ENCODE measurements at regions not wholly inside any gene's neighbourhood (a gene's known extent, or its start where the extent isn't known, plus 50 kb on each side); places are given as distances from the start of the nearest gene placed in this dataset.
"Not testable (repeated sequence)": the region's sequence is repeated elsewhere in the genome, so short reads cannot be mapped to it uniquely, and the experiment has no call there.

- DNase-seq = not testable (repeated sequence)
These were observed 169.0 kb upstream of the FOXD4L5 start for GRCh38 chr9:65454034-65454433.

GRCh38 chr9:65449886-65450610 is 165.0 kb upstream of the FOXD4L5 start:
- not testable (repeated sequence) for DNase-seq

- DNase-seq = no peak
These were observed 164.4 kb upstream of the FOXD4L5 start for GRCh38 chr9:65449423-65449822.

DNA sequence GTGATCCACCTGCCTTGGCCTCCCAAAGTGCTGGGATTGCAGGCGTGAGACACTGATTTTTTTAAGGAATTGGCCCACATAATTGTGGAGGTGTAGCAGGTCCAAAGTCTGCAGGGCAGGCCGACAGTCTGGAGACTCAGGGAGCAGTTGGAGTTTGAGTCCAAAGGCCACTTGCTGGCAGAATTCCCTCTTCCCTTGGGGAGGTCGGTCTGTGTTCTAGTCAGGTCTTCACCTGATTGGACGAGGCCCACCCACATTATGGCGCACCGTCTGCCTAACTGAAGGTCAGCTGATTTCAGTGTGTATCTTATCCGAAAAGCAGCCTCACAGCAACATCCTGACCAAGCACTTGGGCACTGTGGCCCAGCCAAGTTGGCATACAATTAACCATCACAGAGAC is 162.1 kb upstream of the FOXD4L5 start:
- DNase-seq = not testable (repeated sequence)

- not testable (repeated sequence) for DNase-seq
These were observed 161.0 kb upstream of the FOXD4L5 start for GRCh38 chr9:65445991-65446390.

DNA sequence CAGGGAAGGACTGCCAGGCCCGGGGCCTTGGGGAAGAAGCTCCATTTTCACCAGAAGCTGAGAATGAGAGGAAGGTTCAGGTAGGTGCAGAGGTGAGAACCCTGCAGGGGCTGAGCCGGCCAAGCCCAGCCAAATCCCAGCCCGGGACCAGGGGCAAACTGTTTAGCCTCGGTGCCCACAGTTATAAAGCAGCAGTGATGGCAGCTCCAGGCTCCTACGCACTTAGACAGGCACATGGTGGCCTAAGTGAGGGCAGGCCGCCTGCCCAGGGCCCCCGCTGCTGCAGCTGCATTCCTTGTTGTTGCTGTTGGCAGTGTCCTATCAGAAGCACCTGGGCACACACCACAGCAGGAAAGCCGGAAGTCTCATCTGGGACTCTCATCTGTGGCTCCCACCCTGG is 159.9 kb upstream of the FOXD4L5 start:
- DNase-seq = no peak

GRCh38 chr9:65442116-65442515 is 157.1 kb upstream of the FOXD4L5 start:
- DNase-seq = not testable (repeated sequence)

DNA sequence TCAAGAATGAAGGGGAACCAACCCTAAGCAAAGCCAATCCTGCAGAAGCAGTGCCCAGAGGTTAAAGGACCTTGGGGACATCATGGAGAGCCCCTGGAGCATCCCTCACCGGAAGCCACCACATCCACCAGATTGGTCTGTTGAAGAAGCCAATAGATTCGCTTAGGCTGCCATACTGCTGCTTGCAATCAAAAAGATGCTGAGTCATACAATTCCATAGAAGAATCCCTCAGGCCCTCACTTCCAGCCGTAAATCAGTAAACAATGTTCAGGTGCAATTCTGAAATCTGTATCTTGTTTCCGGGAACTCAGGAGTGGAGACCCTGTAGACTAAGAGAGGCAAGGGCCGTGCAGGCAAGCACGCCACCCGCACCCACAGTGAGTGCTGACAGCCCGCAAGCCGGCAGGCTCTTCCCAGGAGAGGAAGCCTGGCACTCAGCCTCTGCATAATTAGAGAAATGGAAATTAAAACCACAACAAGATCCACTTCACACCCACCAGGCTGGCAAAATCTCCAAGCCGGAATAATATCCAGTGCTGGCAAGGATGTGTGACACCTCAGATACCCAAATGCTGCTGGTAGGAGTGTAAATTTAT is 156.4 kb upstream of the FOXD4L5 start:
- DNase-seq = not testable (repeated sequence)

GRCh38 chr9:65437724-65438123 is 152.7 kb upstream of the FOXD4L5 start:
- no peak for DNase-seq

GRCh38 chr9:65435464-65435863 is 150.5 kb upstream of the FOXD4L5 start:
- no peak for DNase-seq

GRCh38 chr9:65432722-65433323 is 147.8 kb upstream of the FOXD4L5 start:
- DNase-seq = no peak

- DNase-seq = no peak
These were observed 147.0 kb upstream of the FOXD4L5 start for GRCh38 chr9:65432051-65432450.

DNA sequence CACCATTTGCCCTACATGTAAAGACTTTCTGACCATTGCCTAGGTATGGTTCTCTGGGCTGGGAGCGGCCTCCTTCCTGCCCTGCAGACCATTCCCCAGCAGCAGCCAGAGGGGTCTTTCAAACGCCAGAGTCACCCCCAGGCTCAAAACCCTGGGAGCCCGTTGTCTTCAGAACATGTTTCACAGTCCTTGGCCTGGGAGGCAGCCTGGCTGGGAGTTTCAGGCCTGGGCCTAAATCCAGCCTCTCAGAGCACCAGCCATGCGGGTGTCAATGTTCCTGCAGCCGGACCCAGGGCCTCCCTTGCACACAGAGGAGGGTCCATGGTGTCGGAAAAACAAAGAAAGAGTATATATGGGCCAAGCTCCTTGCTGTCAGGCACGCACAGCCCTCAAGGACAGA is 145.2 kb upstream of the FOXD4L5 start:
- DNase-seq = no peak

DNA sequence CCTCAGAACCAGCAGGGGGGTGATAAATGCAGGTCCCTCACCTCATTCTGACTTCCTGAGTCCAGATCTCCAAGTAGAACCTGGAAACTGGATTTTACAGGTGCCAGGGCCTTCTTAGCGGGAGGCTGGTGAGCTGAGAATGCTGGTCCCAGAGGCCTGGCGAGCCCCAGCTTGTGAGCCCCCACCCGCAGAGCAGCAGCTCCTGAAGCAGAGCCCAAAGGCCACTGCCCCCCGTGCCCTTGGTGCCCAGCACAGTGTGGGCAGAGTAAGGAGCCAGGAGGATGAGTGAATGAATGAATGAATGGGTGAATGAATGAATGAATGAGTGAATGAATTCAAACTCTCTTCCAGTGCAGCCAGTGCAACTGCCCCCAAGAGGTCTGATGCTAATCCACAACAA is 142.4 kb upstream of the FOXD4L5 start:
- DNase-seq = not testable (repeated sequence)

GRCh38 chr9:65426813-65427212 is 141.8 kb upstream of the FOXD4L5 start:
- DNase-seq = not testable (repeated sequence)

DNA sequence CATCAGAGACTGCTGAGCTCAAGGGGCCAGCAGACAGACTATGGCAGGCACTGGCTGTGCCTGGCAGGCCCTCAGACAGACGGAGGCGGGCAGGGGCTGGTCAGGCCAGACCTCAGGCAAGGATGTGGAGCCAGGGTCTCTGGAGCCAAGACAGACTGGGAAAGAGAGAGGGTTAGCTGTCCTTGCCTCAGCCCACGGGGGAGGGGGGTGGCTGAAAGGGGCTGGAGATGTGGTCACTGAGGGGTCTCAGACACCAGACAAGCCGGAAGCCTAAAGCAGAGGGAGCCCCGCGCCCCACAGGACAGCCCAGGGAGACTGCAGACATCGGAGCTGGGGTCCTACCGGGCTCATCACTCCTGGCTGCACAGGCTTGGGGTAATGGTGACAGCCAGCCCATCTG is 141.2 kb upstream of the FOXD4L5 start:
- DNase-seq = no peak

- not testable (repeated sequence) for DNase-seq
These were observed 140.2 kb upstream of the FOXD4L5 start for GRCh38 chr9:65425183-65425582.

- DNase-seq = not testable (repeated sequence)
These were observed 139.5 kb upstream of the FOXD4L5 start for GRCh38 chr9:65424437-65424984.

DNA sequence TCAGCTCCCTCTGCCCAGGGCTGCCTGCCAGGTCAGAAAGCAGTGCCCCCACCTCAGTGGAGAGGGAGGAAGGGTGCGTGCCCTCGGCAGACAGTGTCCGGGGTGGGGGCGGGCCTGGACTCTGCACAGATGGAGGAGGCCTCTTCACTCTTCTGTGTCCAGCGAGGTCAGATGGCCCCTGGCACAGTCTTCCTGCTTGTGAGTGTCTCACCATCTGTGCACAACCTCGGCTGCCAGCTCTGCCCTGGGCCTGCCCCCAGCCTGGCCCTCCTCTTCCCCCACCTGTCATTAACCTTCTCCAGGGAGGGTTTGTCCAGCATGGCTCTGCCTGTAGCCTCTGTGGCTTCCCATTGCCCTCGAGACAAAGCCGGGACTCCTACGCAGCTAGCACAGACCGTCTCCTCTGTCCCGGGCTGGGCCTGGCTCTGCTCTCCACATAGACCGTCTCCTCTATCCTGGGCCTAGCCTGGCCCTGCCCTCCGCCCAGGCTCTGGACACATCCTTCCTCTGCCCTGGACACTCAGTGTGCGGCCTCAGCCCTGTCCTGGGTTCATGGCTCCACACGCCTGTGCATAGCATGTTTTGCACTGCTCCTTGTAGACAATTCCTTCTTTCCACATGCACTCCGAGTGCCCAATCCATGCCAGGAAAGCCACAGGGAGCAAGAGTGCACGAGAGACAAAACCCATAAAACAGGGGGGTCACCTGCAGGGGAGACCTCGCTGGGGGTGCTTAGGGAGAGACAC is 138.9 kb upstream of the FOXD4L5 start:
- DNase-seq = not testable (repeated sequence)

- not testable (repeated sequence) for DNase-seq
These were observed 138.1 kb upstream of the FOXD4L5 start for GRCh38 chr9:65422966-65423690.

DNA sequence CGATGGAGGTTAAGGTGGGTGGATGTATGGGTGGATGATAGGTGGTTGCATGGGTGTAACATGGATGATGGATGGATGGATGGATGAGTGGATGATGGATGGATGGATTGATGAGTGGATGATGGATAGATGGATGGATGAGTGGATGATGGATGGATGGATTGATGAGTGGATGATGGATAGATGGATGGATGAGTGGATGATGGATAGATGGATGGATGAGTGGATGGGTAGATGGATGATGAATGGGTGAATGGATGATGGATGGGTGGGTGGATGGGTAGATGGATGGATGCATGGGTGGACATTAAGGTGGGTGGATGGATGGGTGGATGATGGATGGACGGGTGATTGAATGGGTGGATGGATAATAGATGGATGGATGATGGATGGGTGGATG is 136.5 kb upstream of the FOXD4L5 start:
- not testable (repeated sequence) for DNase-seq

- no peak for DNase-seq
These were observed 135.8 kb upstream of the FOXD4L5 start for GRCh38 chr9:65420771-65421170.

Data from renal pelvis (tissue), 1 donor.